ENCODE measurements at regions not wholly inside any gene's neighbourhood (a gene's known extent, or its start where the extent isn't known, plus 50 kb on each side); places are given as distances from the start of the nearest gene placed in this dataset.
"Not testable (repeated sequence)": the region's sequence is repeated elsewhere in the genome, so short reads cannot be mapped to it uniquely, and the experiment has no call there.

DNA sequence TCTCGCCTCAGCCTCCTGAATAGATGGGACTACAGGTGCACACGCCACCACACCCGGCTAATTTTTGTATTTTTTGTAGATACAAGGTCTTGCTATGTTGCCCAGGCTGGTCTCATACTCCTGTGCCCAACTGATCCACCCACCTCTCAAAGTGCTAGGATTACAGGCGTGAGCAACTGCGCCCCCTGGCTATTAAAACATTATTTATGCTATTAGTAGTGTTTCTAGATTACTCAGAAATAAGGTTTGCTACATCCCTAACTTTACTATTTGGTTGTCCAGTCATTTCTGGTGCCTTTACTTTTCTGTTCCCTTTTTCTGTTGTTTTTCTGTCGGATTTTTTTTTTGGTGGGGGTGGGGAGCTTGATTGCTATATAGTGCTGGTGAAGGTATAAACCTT, 393.6 kb upstream of the TPM1 start:
- no peaks in the 10 kb centered on the region for H3K36me3 Mint-ChIP-seq
- no peak overlapping the region for H3K4me3 Mint-ChIP-seq
- DNase-seq, result no peak
- peaks cover 0 to 5% of the 10 kb centered on the region in 2 donors for H3K4me1 Mint-ChIP-seq
- no peaks in the 10 kb centered on the region for H3K9me3 Mint-ChIP-seq
- H3K27ac Mint-ChIP-seq, result no peak overlapping the region
- peak; percentile 12 to 52 for ATAC-seq (replicated peaks)
- H3K27me3 Mint-ChIP-seq, result peaks cover 0 to 6% of the 10 kb centered on the region in 2 donors

DNA sequence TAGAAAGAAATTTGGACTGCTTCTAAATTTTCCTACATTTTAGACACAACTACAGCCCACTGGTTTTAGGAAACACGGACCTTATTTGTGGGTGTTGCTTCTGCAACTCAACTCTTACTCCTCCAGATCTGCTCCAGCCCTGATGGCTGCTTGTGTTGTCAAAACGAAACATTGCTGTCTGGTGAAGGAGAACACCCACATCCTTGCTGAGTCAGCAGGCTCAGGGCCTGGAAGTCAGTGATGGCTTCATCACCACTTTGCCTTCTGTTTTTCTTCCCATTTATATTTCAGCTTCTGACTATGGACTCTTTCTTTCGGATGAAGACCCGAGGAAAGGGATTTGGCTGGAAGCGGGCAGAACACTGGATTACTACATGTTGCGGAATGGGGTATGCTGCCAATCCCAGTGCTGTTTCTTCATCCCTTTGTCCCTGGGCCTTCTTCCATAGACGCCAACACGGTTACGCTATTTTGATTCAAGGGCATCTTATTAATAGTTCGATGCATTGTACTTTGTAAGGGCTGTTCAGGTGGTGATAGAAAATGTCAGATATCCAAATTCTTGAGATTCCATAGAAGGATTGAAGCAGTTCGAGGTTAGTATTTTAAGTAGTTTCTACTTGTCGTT, 392.6 kb upstream of the TPM1 start:
- ATAC-seq (replicated peaks) (peak; percentile 72 to 89), DNase-seq (peak; percentile 27)
- no peaks in the 10 kb centered on the region for H3K27me3 Mint-ChIP-seq
- H3K36me3 Mint-ChIP-seq, result no peaks in the 10 kb centered on the region
- H3K9me3 Mint-ChIP-seq, result no peaks in the 10 kb centered on the region
- H3K4me3 Mint-ChIP-seq, result no peak overlapping the region
- no peak overlapping the region for H3K27ac Mint-ChIP-seq
- H3K4me1 Mint-ChIP-seq, result peaks cover 0 to 5% of the 10 kb centered on the region in 2 donors

DNA sequence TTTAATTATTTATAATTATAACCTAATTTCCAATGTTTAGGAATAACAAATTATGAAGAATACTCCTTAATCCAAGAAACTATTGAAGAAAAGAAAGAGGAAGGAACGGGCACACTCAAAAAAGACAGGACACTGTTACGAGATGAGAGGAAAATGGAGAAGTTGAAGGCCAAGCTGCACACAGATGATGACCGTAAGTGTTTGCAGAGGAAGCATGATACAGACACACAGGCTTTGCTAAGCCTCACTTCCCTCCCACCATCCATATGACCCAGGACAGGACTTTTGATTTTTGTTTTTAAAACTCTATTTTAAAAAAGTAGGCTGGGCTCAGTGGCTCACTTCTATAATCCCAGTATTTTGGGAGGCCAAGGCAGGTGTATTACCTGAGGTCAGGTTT, 389.4 kb upstream of the TPM1 start:
- no peak overlapping the region for H3K4me3 Mint-ChIP-seq
- ATAC-seq (replicated peaks) (no peak), DNase-seq (no peak)
- H3K36me3 Mint-ChIP-seq, result no peaks in the 10 kb centered on the region
- H3K27me3 Mint-ChIP-seq, result no peaks in the 10 kb centered on the region
- peaks cover 0 to 5% of the 10 kb centered on the region in 2 donors for H3K4me1 Mint-ChIP-seq
- H3K27ac Mint-ChIP-seq, result no peak overlapping the region
- no peaks in the 10 kb centered on the region for H3K9me3 Mint-ChIP-seq

DNA sequence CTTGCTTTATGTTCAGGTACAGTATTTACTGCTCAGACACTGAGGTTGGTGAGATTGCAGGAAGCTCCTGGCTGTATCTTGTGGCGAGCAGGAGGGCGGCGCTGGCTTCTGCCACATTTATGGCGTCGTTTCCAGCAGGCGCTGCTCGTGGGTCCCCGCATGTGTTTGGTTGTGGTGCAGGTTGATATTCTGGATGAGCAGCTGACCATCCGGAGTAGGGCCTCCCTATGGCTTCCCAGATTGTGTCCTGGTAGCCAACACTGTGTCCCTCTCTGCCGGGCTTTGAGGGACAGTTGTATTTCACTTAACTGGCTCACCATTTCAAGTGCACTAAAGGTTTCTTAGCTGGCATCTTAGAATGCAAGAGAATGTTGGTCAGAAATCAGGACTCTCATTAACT, 386.5 kb upstream of the TPM1 start:
- H3K27ac Mint-ChIP-seq, result no peak overlapping the region
- H3K9me3 Mint-ChIP-seq, result no peaks in the 10 kb centered on the region
- H3K4me1 Mint-ChIP-seq, result no peaks in the 10 kb centered on the region
- ATAC-seq (replicated peaks), result no peak
- no peak for DNase-seq
- H3K27me3 Mint-ChIP-seq, result no peaks in the 10 kb centered on the region
- H3K4me3 Mint-ChIP-seq, result no peak overlapping the region
- no peaks in the 10 kb centered on the region for H3K36me3 Mint-ChIP-seq

DNA sequence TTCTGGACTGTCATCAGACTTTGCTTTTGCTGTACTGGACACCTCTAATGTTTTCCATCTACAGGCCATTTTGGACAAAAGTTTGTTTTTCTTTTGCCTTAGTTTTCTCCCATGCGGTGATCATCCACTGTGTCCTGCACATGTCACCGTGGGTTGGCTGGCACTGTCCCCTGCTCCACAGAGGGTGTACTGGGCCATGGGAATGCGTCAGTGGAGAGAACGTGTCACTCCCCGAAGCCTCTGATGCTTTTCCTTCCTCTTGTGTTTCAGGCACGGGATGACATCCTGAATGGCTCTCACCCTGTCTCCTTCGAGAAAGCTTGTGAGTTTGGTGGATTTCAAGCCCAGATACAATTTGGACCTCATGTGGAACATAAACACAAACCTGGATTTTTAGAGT, 385.0 kb upstream of the TPM1 start:
- not testable (repeated sequence) for H3K4me3 Mint-ChIP-seq; H3K27ac Mint-ChIP-seq; H3K4me1 Mint-ChIP-seq; H3K36me3 Mint-ChIP-seq; ATAC-seq (replicated peaks); H3K9me3 Mint-ChIP-seq; DNase-seq; H3K27me3 Mint-ChIP-seq

DNA sequence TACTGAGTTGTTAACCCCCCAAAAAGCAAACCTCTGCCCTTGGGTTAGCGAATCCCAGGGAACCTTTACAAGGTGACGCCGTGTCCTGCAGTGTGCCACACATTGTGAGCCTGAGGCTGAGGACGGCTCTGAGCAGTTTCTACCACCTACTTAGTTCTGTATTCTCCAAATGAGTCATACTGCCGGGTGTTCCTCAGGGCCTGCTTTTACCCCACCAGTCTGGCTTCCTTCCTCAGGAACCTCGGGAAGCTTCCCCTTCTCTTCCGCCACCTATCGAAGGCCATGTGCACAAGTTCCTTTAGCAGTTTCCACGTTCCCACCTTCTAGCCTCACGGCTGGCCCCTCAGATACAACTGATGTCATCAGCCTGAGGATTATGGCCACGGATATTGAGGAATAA, 384.0 kb upstream of the TPM1 start:
- Mint-ChIP-seq H3K9me3 (no peaks in the 10 kb centered on the region), H3K4me3 (no peak overlapping the region), H3K4me1 (no peaks in the 10 kb centered on the region), H3K27me3 (no peaks in the 10 kb centered on the region), H3K27ac (no peak overlapping the region), H3K36me3 (no peaks in the 10 kb centered on the region)
- DNase-seq, result no peak
- peak; percentile 43 to 50 for ATAC-seq (replicated peaks)

DNA sequence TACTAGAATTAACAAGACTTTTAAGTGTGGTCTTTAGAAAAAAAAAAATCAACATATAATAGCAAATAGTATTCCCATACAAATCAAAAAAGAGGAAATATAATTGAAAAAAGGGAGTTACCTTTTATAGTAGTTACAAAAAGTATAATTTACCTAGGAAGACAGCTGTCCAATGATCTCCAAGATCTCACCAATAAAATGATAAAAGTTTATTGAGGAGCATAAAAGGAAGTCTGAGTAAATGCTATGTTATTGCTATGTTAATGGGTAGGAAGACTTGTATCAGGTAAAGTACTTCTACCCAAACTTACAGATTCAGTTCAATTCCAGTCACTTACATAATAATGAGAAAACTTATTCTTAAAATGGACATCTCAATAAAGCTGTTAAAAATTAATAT, 379.0 kb upstream of the TPM1 start:
- DNase-seq (no peak), ATAC-seq (replicated peaks) (no peak)
- Mint-ChIP-seq H3K9me3 (no peaks in the 10 kb centered on the region), H3K36me3 (no peaks in the 10 kb centered on the region), H3K4me1 (no peaks in the 10 kb centered on the region), H3K27me3 (no peaks in the 10 kb centered on the region), H3K4me3 (no peak overlapping the region), H3K27ac (no peak overlapping the region)

DNA sequence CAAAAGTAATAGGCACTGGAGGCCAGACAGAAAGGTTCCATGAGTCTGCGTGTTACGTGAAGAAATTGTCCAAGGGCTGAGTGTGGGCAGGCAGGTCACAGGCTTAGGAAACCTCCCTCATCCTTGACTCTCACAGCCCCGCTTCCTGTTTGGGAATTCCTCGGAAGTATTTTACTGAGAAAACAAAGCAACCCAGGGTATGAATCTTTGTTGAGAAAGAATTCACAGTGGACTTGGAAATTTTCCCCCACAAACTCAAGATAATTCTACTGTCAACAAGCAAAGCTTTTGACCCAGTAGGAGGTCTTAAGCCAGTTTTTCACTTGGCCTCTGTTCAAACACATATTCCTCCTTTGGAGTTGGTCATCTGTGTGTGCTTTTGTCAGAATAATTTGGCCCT, 377.1 kb upstream of the TPM1 start:
- DNase-seq (no peak), ATAC-seq (replicated peaks) (no peak)
- no peak overlapping the region for H3K4me3 Mint-ChIP-seq
- H3K36me3 Mint-ChIP-seq, result peaks cover 0 to under 1% of the 10 kb centered on the region in 2 donors
- no peaks in the 10 kb centered on the region for H3K27me3 Mint-ChIP-seq
- H3K9me3 Mint-ChIP-seq, result peaks cover under 1 to 2% of the 10 kb centered on the region in 2 donors
- no peak overlapping the region for H3K27ac Mint-ChIP-seq
- H3K4me1 Mint-ChIP-seq, result no peaks in the 10 kb centered on the region

DNA sequence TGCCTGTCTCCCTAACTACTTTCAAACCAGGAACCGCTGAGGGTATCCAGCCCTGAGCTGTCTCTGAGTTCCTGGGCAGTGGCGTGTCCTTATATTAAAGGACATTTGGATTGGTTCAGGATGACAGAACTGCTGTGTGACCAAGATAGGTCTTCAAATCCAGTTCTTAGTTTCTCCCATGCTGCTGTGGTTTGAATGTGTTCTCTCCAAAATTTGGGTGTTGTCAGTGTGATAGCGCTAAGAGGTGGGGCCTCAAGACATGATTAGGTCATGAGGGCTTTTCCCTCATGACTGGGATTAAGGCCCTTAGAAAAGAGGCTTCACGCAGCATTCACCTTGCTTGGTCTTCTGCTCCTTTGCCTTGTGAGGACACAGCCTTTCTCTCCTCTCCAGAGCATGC, 376.5 kb upstream of the TPM1 start:
- no peak for ATAC-seq (replicated peaks)
- H3K36me3 Mint-ChIP-seq, result peaks cover 0 to 3% of the 10 kb centered on the region in 2 donors
- peaks cover 3 to 4% of the 10 kb centered on the region in 2 donors for H3K9me3 Mint-ChIP-seq
- no peak overlapping the region for H3K4me3 Mint-ChIP-seq
- no peaks in the 10 kb centered on the region for H3K27me3 Mint-ChIP-seq
- H3K27ac Mint-ChIP-seq, result no peak overlapping the region
- no peak for DNase-seq
- H3K4me1 Mint-ChIP-seq, result no peaks in the 10 kb centered on the region

DNA sequence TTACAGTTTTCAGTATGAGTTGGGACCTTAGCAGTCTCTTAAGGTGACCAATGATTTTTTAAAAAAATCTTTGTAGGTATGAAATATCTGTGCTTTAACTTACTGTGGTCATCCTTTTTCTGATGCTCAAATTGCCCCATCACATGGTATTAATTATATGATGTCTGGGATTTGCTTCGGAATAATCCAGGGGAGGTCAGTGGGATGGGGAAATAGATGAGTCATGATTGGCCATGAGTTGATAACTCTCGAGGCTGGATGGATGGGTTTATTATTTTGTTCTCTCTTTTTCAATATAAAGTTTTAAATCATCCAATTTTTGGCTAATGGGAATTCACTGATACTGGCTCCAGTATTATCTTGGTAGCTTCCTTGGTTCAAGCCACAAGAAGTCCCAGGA, 370.3 kb upstream of the TPM1 start:
- ATAC-seq (replicated peaks) (no peak), DNase-seq (no peak)
- Mint-ChIP-seq H3K36me3 (peaks cover 0 to 3% of the 10 kb centered on the region in 2 donors), H3K27ac (no peak overlapping the region), H3K27me3 (peaks cover 0 to 4% of the 10 kb centered on the region in 2 donors), H3K4me3 (no peak overlapping the region), H3K4me1 (no peaks in the 10 kb centered on the region), H3K9me3 (peaks cover 3 to 4% of the 10 kb centered on the region in 2 donors)

DNA sequence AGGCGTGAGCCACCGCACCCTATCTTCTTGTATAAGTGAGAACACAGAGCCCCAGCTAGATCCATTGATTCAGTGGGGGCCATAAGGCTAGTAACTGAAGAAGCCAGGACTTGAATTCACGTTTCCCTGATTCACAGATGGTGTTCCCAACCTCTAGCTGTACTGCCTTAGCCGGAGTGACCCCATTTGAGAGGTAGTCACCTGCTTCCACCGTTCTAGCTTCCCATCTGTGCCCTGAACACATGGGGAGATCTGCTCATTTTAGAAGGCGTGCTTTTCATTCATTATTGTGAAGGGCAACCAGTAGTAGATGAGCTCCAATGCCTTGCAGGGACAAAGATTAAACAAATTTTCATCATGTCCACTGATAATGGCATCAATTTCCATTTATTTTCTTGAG, 365.7 kb upstream of the TPM1 start:
- no peaks in the 10 kb centered on the region for H3K36me3 Mint-ChIP-seq
- DNase-seq (no peak), ATAC-seq (replicated peaks) (no peak)
- peaks cover 0 to 10% of the 10 kb centered on the region in 2 donors for H3K27me3 Mint-ChIP-seq
- H3K27ac Mint-ChIP-seq, result no peak overlapping the region
- no peaks in the 10 kb centered on the region for H3K4me1 Mint-ChIP-seq
- H3K9me3 Mint-ChIP-seq, result peaks cover 0 to 4% of the 10 kb centered on the region in 2 donors
- no peak overlapping the region for H3K4me3 Mint-ChIP-seq

DNA sequence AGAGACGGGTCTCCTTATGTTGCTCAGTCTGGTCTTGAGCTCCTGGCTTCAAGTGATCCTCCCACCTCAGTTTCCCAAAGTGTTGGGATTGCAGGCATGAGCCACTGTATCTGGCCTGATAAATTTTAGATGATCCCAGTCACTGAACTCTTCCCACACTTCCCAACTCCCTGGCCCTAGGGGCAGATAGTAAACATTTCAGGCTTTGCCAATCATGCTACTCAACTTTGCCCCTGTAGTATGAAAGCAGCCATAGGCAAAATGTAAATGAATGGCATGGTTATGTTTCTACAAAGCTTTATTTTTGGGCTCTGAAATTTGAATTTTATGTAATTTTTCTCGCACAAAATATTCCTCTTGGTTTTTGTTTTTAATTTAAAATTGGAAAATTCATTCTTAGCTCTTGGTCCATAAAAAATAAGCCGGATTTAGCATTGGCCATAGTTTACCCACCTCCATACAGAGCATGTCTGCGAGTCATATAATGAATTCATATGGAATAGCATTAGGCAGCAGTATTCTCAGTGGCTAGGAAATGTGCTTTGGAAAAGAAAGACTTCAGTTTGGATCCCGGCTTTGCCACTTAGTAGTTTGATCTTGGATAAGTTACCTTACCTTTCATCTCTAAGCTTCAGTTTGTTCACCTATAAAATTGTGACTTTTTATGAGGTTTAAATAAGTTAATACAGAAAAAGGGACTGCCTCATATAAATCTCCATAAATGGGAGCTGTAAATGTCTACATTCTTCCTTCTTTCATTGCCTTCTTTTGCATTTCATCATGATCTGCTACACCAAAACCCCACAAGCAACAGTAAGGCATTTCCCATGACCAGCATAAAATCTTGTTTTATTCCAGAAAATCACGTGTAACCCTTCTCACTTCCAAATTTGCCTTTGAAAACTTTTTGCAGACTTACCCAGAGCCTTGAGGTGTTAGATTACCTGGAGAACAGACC, 360.3 kb upstream of the TPM1 start:
- peaks cover 0 to 6% of the 10 kb centered on the region in 2 donors for H3K27me3 Mint-ChIP-seq
- no peak overlapping the region for H3K27ac Mint-ChIP-seq
- ATAC-seq (replicated peaks) (no peak), DNase-seq (no peak)
- H3K36me3 Mint-ChIP-seq, result no peaks in the 10 kb centered on the region
- H3K4me1 Mint-ChIP-seq, result no peaks in the 10 kb centered on the region
- peaks cover 0 to 4% of the 10 kb centered on the region in 2 donors for H3K9me3 Mint-ChIP-seq
- no peak overlapping the region for H3K4me3 Mint-ChIP-seq

DNA sequence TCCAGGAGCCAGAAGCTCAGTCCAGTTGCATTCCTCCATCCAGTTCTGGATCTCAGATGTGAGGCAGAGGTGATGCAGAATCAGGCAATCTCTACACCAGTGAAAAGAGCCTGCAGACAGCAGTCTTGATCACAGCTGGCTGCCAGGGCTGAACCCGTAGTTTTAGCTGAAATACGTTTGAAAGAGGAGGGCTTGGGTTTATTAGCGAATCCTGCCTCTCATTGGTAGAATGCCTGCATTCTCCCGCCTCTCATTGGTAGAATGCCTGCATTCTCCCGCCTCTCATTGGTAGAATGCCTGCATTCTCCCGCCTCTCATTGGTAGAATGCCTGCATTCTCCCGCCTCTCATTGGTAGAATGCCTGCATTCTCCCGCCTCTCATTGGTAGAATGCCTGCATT, 359.4 kb upstream of the TPM1 start:
- not testable (repeated sequence) for ATAC-seq (replicated peaks)

DNA sequence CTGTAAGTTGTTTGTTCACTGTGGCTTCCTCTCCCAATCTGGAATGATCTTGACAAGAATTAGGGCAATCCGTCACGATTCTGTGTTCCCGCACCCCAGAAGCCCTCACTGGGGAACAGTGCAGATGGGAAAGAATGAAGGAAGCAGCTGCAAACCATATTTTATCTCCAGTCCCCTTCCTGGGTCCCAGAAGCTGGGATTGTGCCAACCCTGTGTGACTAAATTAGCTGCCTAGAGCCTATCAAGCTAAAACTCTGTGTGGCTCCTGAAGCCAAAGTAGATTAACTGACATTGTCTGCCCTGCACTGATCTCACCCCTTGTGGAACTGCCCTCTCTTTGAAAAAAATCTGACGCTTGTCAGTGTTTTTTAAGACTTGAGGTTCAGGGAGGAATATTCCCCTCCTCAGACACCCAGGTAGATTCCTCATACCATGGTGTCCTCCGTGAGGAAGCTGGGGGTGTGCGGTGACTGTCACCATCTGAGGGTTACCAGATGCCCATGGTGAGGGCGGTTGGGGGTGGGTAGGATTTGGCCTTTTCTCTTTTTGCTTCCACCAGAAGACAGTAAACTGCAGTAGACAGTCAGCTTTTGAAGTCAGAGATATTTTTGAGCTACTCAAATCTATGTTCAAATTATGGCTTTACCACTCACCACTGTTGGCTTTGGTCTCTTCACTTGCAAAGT, 358.3 kb upstream of the TPM1 start:
- peaks cover 0 to 6% of the 10 kb centered on the region in 2 donors for H3K27me3 Mint-ChIP-seq
- H3K27ac Mint-ChIP-seq, result no peak overlapping the region
- peaks cover 0 to 4% of the 10 kb centered on the region in 2 donors for H3K9me3 Mint-ChIP-seq
- ATAC-seq (replicated peaks), result no peak
- no peak for DNase-seq
- no peaks in the 10 kb centered on the region for H3K36me3 Mint-ChIP-seq
- no peaks in the 10 kb centered on the region for H3K4me1 Mint-ChIP-seq
- H3K4me3 Mint-ChIP-seq, result no peak overlapping the region

More for the DNA sequence above, 359.4 kb upstream of the TPM1 start:
- H3K4me1 Mint-ChIP-seq, H3K4me3 Mint-ChIP-seq, H3K36me3 Mint-ChIP-seq, H3K27me3 Mint-ChIP-seq, H3K9me3 Mint-ChIP-seq, DNase-seq, H3K27ac Mint-ChIP-seq: not testable (repeated sequence)
